Loucy (cell line): ENCODE measurements at regions not wholly inside any gene's neighbourhood (a gene's known extent, or its start where the extent isn't known, plus 50 kb on each side); places are given as distances from the start of the nearest gene placed in this dataset.

Source experiments
- H2AFZ ChIP-seq: fragments of 200-600 bp; sonication (generic); 2 replicates; pipeline ENCODE4 v1.6.0; 2016; ENCODE audit warnings: antibody characterized with exemption, mild to moderate bottlenecking, low read length, moderate library complexity
- H3F3A ChIP-seq: fragments of 200-600 bp; 2 replicates; pipeline ENCODE4 v1.6.0; 2016; ENCODE audit warnings: antibody characterized with exemption, low read depth, mild to moderate bottlenecking
- H3K27me3 ChIP-seq: fragments of 200-600 bp; sonication (generic); 2 replicates; pipeline ENCODE4 v1.6.1; 2014; ENCODE audit warnings: low read length, mild to moderate bottlenecking; ENCODE audit not compliant: insufficient read depth, poor library complexity, severe bottlenecking
- H3K36me3 ChIP-seq: fragments of 200-600 bp; sonication (generic); 2 replicates; pipeline ENCODE4 v1.6.1; 2016; ENCODE audit warnings: low read length; ENCODE audit not compliant: insufficient read depth
- H3K4me1 ChIP-seq: fragments of 200-600 bp; sonication (generic); 2 replicates; pipeline ENCODE4 v1.5.1; 2014; ENCODE audit warnings: low read length, mild to moderate bottlenecking; ENCODE audit not compliant: insufficient read depth, poor library complexity, severe bottlenecking
- H3K4me2 ChIP-seq: fragments of 200-600 bp; sonication (generic); 2 replicates; pipeline ENCODE4 v1.6.0; 2014; ENCODE audit warnings: antibody characterized with exemption, low read length, low read depth, mild to moderate bottlenecking; ENCODE audit not compliant: poor library complexity, severe bottlenecking
- H3K4me3 ChIP-seq: fragments of 200-600 bp; sonication (generic); 2 replicates; pipeline ENCODE4 v1.5.1; 2014; ENCODE audit warnings: low read length, mild to moderate bottlenecking, mixed read lengths; ENCODE audit not compliant: poor library complexity, severe bottlenecking
- H3K79me2 ChIP-seq: fragments of 200-600 bp; sonication (generic); 2 replicates; pipeline ENCODE4 v1.6.1; 2014; ENCODE audit warnings: low read length; ENCODE audit not compliant: insufficient read depth
- H3K9ac ChIP-seq: fragments of 200-600 bp; sonication (generic); 2 replicates; pipeline ENCODE4 v1.6.0; 2014; ENCODE audit warnings: mild to moderate bottlenecking, low read depth, low read length, moderate library complexity; ENCODE audit not compliant: poor library complexity, severe bottlenecking
- H3K9me2 ChIP-seq: fragments of 200-600 bp; sonication (generic); replicated peaks from 2 replicates; pipeline ENCODE4 v1.6.1; 2016; ENCODE audit warnings: low read depth, low read length, mixed read lengths
- H3K9me3 ChIP-seq: fragments of 200-600 bp; sonication (generic); 2 replicates; pipeline ENCODE4 v1.6.1; 2014; ENCODE audit warnings: mild to moderate bottlenecking, antibody characterized with exemption, low read length, low read depth; ENCODE audit not compliant: insufficient read depth
- H4K20me1 ChIP-seq: fragments of 200-600 bp; sonication (generic); 2 replicates; pipeline ENCODE4 v1.6.0; 2014; ENCODE audit warnings: antibody characterized with exemption, low read length, mild to moderate bottlenecking; ENCODE audit not compliant: insufficient read depth, poor library complexity, severe bottlenecking
- CTCF ChIP-seq: fragments of 200-600 bp; sonication (generic); conservative IDR thresholded peaks from 2 replicates; pipeline ENCODE4 v1.5.1; 2014; ENCODE audit warnings: mild to moderate bottlenecking, antibody characterized with exemption, low read length
- EZH2phosphoT487 ChIP-seq: fragments of 200-600 bp; IDR thresholded peaks from 2 replicates; pipeline ENCODE4 v1.6.1; 2018; ENCODE audit warnings: antibody characterized with exemption, mild to moderate bottlenecking, moderate library complexity, borderline replicate concordance

GRCh38 chr14:38481952-38482678 lies 226.2 kb upstream of the CLEC14A start:
- no peak overlapping the region for H3K4me3 ChIP-seq
- H2AFZ ChIP-seq = no peak overlapping the region
- H3K4me2 ChIP-seq = no peak overlapping the region
- H3F3A ChIP-seq = no peaks in the 10 kb centered on the region
- H3K9me3 ChIP-seq = no peaks in the 10 kb centered on the region
- H3K27me3 ChIP-seq = no peaks in the 10 kb centered on the region
- H4K20me1 ChIP-seq = no peaks in the 10 kb centered on the region
- no peaks in the 10 kb centered on the region for H3K9me2 ChIP-seq
- no peaks in the 10 kb centered on the region for H3K36me3 ChIP-seq
- H3K79me2 ChIP-seq = no peaks in the 10 kb centered on the region
- H3K4me1 ChIP-seq = no peaks in the 10 kb centered on the region
- TF ChIP-seq EZH2phosphoT487 (no peak), CTCF (no peak)
- no peak overlapping the region for H3K9ac ChIP-seq

DNA sequence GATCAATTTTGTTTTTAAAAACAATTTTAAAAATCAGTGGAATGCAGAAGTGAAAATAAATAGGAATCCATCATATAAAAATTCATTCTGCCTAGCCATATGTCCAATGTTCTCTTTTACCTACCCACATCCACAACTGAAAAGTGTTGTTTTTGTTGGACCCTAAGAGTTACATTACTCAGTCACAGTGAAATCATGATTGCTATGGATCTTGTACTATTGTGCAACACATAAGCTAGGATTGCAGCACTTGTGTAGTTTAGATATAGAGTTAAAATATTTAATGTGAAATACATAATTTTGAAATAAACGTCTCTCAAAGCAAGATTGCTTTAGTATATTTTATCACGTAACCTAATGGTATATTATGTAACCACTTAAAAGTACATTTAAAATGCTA lies 213.3 kb upstream of the CLEC14A start:
- Histone ChIP-seq H3K79me2 (no peaks in the 10 kb centered on the region), H2AFZ (no peak overlapping the region), H3K9ac (no peak overlapping the region), H3K9me2 (no peaks in the 10 kb centered on the region), H4K20me1 (no peaks in the 10 kb centered on the region), H3K4me2 (no peak overlapping the region), H3K27me3 (no peaks in the 10 kb centered on the region), H3K4me1 (no peaks in the 10 kb centered on the region), H3K9me3 (no peaks in the 10 kb centered on the region), H3F3A (no peaks in the 10 kb centered on the region), H3K4me3 (no peak overlapping the region), H3K36me3 (no peaks in the 10 kb centered on the region)
- TF ChIP-seq CTCF (no peak), EZH2phosphoT487 (no peak)

DNA sequence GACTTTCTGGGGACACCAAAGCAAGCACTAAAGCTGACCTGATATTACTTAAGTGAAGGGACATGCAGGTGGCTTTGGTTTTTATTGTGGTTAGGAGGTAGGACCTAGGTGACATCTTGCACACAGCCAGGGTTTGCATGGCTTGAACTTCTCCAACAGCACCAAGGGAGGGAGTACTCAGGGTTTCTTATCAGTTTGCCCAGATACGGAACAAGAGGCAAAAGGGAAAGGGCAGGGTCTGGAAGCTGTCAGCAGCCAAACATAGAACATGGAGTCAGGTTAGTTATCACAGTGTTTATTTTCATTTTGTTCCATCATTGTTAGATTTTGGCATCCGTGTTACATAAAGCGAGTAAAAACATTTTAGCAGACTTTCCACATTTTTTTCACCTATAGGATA lies 186.3 kb upstream of the CLEC14A start:
- no peaks in the 10 kb centered on the region for H3K4me1 ChIP-seq
- no peaks in the 10 kb centered on the region for H3F3A ChIP-seq
- no peak overlapping the region for H3K4me3 ChIP-seq
- no peak overlapping the region for H3K9ac ChIP-seq
- TF ChIP-seq EZH2phosphoT487 = no peak
- no peak for TF ChIP-seq CTCF
- no peaks in the 10 kb centered on the region for H3K27me3 ChIP-seq
- no peaks in the 10 kb centered on the region for H4K20me1 ChIP-seq
- no peaks in the 10 kb centered on the region for H3K79me2 ChIP-seq
- no peak overlapping the region for H3K4me2 ChIP-seq
- no peak overlapping the region for H2AFZ ChIP-seq
- H3K9me3 ChIP-seq = no peaks in the 10 kb centered on the region
- no peaks in the 10 kb centered on the region for H3K9me2 ChIP-seq
- no peaks in the 10 kb centered on the region for H3K36me3 ChIP-seq
